SK-N-SH treated with all-trans-retinoic acid at 6 μM for 48 hours (cell line): ENCODE measurements at regions not wholly inside any gene's neighbourhood (a gene's known extent, or its start where the extent isn't known, plus 50 kb on each side); places are given as distances from the start of the nearest gene placed in this dataset.

Experiments
- ARNTL ChIP-seq: fragments of 450-650 bp; formaldehyde crosslinking; IDR thresholded peaks from 2 replicates; pipeline ENCODE4 v1.5.0; 2020; ENCODE audit warnings: low read depth, mild to moderate bottlenecking, moderate library complexity, borderline replicate concordance
- BACH2 ChIP-seq: fragments of 250-450 bp; sonication (Bioruptor Pico); IDR thresholded peaks from 2 replicates; pipeline ENCODE4 v1.9.0; 2021; ENCODE audit warnings: mild to moderate bottlenecking, borderline replicate concordance
- ESRRG ChIP-seq: fragments of 250-450 bp; sonication (Bioruptor Pico); IDR thresholded peaks from 2 replicates; pipeline ENCODE4 v1.6.1; 2021; ENCODE audit warnings: mild to moderate bottlenecking
- ISL1 ChIP-seq: fragments of 250-450 bp; sonication (Bioruptor Pico); IDR thresholded peaks from 2 replicates; pipeline ENCODE4 v2.1.2; 2022; ENCODE audit warnings: mild to moderate bottlenecking, moderate library complexity
- PPARA ChIP-seq: fragments of 250-450 bp; sonication (Bioruptor Pico); IDR thresholded peaks from 2 replicates; pipeline ENCODE4 v1.5.0; 2020; ENCODE audit warnings: mild to moderate bottlenecking, borderline replicate concordance
- TCF4 ChIP-seq: fragments of 250-450 bp; sonication (Bioruptor Pico); IDR thresholded peaks from 2 replicates; pipeline ENCODE4 v1.8.0; 2021; ENCODE audit warnings: mild to moderate bottlenecking, moderate library complexity, borderline replicate concordance
- TOX ChIP-seq: fragments of 250-450 bp; sonication (Bioruptor Pico); IDR thresholded peaks from 2 replicates; pipeline ENCODE4 v1.8.0; 2021; ENCODE audit warnings: mild to moderate bottlenecking, moderate library complexity, borderline replicate concordance
- ZFP3 ChIP-seq: fragments of 250-450 bp; sonication (Bioruptor Pico); IDR thresholded peaks from 2 replicates; pipeline ENCODE4 v1.5.0; 2020; ENCODE audit warnings: mild to moderate bottlenecking, moderate library complexity
- ZFP30 ChIP-seq: fragments of 450-650 bp; formaldehyde crosslinking; IDR thresholded peaks from 2 replicates; pipeline ENCODE4 v1.5.0; 2022; ENCODE audit warnings: mild to moderate bottlenecking, moderate library complexity
- TF ChIP-seq, protein P1 (sequence below): fragments of 250-450 bp; sonication (Bioruptor Pico); IDR thresholded peaks from 2 replicates; pipeline ENCODE4 v1.8.0; 2020; ENCODE audit warnings: mild to moderate bottlenecking, moderate library complexity, borderline replicate concordance
- TF ChIP-seq, protein P2 (sequence below): fragments of 250-450 bp; sonication (Bioruptor Pico); IDR thresholded peaks from 2 replicates; pipeline ENCODE4 v1.5.1; 2020; ENCODE audit warnings: low read depth, mild to moderate bottlenecking, moderate library complexity
- TF ChIP-seq, protein P3 (sequence below): fragments of 250-450 bp; sonication (Bioruptor Pico); IDR thresholded peaks from 2 replicates; pipeline ENCODE4 v1.5.1; 2021; ENCODE audit warnings: mild to moderate bottlenecking, moderate library complexity

DNA sequence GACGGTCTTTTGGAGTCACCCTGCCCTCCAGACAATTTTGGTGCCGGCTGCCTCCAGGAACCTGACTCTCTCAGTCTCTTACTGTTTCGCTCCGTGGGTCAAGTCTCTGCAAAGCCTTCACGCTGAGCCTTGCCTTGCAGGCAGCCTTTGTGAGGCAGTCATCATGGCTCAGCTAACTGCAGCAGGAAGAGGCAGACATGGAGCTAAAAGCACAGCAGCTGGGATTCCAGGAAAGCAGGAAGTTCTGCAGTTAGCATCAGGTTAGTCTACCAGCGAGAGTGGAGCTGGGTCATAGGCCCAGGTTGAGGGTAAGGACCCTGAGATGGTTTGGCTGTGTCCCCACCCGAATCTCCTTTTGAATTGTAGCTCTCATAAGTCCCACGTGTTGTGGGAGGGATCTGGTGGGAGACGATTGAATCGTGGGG, 305.4 kb downstream of the PCNX1 start:
- no peak for TF ChIP-seq ZFP3
- TF ChIP-seq, protein P1, sequence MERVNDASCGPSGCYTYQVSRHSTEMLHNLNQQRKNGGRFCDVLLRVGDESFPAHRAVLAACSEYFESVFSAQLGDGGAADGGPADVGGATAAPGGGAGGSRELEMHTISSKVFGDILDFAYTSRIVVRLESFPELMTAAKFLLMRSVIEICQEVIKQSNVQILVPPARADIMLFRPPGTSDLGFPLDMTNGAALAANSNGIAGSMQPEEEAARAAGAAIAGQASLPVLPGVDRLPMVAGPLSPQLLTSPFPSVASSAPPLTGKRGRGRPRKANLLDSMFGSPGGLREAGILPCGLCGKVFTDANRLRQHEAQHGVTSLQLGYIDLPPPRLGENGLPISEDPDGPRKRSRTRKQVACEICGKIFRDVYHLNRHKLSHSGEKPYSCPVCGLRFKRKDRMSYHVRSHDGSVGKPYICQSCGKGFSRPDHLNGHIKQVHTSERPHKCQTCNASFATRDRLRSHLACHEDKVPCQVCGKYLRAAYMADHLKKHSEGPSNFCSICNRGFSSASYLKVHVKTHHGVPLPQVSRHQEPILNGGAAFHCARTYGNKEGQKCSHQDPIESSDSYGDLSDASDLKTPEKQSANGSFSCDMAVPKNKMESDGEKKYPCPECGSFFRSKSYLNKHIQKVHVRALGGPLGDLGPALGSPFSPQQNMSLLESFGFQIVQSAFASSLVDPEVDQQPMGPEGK (CRISPR knock-in tag), result no peak
- TF ChIP-seq ARNTL (CRISPR knock-in tag), result no peak
- no peak for TF ChIP-seq BACH2 (CRISPR knock-in tag)
- no peak for TF ChIP-seq PPARA (CRISPR knock-in tag)
- no peak for TF ChIP-seq TCF4
- TF ChIP-seq, protein P2, sequence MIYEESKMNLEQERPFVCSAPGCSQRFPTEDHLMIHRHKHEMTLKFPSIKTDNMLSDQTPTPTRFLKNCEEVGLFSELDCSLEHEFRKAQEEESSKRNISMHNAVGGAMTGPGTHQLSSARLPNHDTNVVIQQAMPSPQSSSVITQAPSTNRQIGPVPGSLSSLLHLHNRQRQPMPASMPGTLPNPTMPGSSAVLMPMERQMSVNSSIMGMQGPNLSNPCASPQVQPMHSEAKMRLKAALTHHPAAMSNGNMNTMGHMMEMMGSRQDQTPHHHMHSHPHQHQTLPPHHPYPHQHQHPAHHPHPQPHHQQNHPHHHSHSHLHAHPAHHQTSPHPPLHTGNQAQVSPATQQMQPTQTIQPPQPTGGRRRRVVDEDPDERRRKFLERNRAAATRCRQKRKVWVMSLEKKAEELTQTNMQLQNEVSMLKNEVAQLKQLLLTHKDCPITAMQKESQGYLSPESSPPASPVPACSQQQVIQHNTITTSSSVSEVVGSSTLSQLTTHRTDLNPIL (CRISPR knock-in tag), result no peak
- TF ChIP-seq ESRRG (CRISPR knock-in tag), result no peak
- no peak for TF ChIP-seq TOX (CRISPR knock-in tag)
- TF ChIP-seq ISL1 (CRISPR knock-in tag), result no peak
- TF ChIP-seq, protein P3, sequence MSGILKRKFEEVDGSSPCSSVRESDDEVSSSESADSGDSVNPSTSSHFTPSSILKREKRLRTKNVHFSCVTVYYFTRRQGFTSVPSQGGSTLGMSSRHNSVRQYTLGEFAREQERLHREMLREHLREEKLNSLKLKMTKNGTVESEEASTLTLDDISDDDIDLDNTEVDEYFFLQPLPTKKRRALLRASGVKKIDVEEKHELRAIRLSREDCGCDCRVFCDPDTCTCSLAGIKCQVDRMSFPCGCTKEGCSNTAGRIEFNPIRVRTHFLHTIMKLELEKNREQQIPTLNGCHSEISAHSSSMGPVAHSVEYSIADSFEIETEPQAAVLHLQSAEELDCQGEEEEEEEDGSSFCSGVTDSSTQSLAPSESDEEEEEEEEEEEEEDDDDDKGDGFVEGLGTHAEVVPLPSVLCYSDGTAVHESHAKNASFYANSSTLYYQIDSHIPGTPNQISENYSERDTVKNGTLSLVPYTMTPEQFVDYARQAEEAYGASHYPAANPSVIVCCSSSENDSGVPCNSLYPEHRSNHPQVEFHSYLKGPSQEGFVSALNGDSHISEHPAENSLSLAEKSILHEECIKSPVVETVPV, result no peak
- no peak for TF ChIP-seq ZFP30 (CRISPR knock-in tag)
